ENCODE measurements at regions not wholly inside any gene's neighbourhood (a gene's known extent, or its start where the extent isn't known, plus 50 kb on each side); places are given as distances from the start of the nearest gene placed in this dataset.

DNA sequence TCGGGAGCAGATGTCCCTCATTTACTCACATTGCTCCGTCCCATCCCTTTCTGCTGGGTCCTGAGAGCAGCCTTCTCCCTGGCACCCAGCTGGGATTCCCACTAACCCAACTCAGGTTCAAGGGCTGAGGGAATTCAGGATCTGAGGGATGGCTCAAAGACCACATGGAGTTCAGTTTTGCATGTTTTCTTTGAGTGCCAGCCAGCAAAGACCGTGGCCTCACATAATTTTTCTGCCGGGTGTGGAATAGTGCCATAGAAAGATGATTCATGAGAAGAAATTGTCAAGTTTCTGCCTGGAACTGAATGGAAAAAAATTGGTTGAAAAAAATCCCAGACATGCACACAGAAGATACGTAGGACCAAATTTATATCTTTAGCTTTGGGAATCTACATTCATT, 168.6 kb downstream of the CD83 start:
- H3K4me3 ChIP-seq (ENCODE audit: insufficient read depth in 1 of 2, low read depth in 1 of 2, low read length in 2 of 2), result no peak overlapping the region
- H3K36me3 ChIP-seq (ENCODE audit: control insufficient read depth in 1 of 2, insufficient read depth in 2 of 2, low read depth in 1 of 2, low read length in 2 of 2), result no peaks in the 10 kb centered on the region
- no peak overlapping the region for H3K4me2 ChIP-seq (ENCODE audit: low read length, poor library complexity, severe bottlenecking)
- no peak overlapping the region for H2BK12ac ChIP-seq (ENCODE audit: low read length in 2 of 2)
- H3K9me3 ChIP-seq (ENCODE audit: control insufficient read depth, low read length), result no peaks in the 10 kb centered on the region
- H2BK5ac ChIP-seq (ENCODE audit: low read depth, low read length, poor library complexity, severe bottlenecking), result no peak overlapping the region
- 73% methylated on average over 4 of the region's 5 CpGs for WGBS
- H2AK5ac ChIP-seq (ENCODE audit: low read length, severe bottlenecking), result no peak overlapping the region
- no peak overlapping the region for H3K4ac ChIP-seq (ENCODE audit: low read depth in 1 of 2, low read length in 2 of 2)
- H3K27me3 ChIP-seq (ENCODE audit: control insufficient read depth in 1 of 2, insufficient read depth in 1 of 2, low read length in 2 of 2), result no peaks in the 10 kb centered on the region
- H3K14ac ChIP-seq (ENCODE audit: low read length in 2 of 2), result no peak overlapping the region
- no peak overlapping the region for H3K18ac ChIP-seq (ENCODE audit: low read depth in 1 of 2, low read length in 2 of 2)
- no peak overlapping the region for H3K9ac ChIP-seq (ENCODE audit: low read length)
- H2BK15ac ChIP-seq (ENCODE audit: low read depth, poor library complexity, severe bottlenecking), result no peak overlapping the region
- no peaks in the 10 kb centered on the region for H3K79me1 ChIP-seq (replicated peaks; ENCODE audit: low read length, poor library complexity, severe bottlenecking)
- no peak overlapping the region for H3K23ac ChIP-seq (ENCODE audit: low read length in 2 of 2)
- no peak overlapping the region for H2AFZ ChIP-seq (ENCODE audit: low read depth, low read length)
- peaks cover 2% of the 10 kb centered on the region for H3K4me1 ChIP-seq (ENCODE audit: control insufficient read depth, insufficient read depth, low read depth, low read length)
- no peak overlapping the region for H3K27ac ChIP-seq (ENCODE audit: low read length, poor library complexity, severe bottlenecking)
- no peak overlapping the region for H4K8ac ChIP-seq (ENCODE audit: low read length)
- no peak for DNase-seq
- no peak overlapping the region for H4K91ac ChIP-seq (ENCODE audit: low read length)
- no peak overlapping the region for H2BK120ac ChIP-seq (ENCODE audit: low read depth, low read length)

DNA sequence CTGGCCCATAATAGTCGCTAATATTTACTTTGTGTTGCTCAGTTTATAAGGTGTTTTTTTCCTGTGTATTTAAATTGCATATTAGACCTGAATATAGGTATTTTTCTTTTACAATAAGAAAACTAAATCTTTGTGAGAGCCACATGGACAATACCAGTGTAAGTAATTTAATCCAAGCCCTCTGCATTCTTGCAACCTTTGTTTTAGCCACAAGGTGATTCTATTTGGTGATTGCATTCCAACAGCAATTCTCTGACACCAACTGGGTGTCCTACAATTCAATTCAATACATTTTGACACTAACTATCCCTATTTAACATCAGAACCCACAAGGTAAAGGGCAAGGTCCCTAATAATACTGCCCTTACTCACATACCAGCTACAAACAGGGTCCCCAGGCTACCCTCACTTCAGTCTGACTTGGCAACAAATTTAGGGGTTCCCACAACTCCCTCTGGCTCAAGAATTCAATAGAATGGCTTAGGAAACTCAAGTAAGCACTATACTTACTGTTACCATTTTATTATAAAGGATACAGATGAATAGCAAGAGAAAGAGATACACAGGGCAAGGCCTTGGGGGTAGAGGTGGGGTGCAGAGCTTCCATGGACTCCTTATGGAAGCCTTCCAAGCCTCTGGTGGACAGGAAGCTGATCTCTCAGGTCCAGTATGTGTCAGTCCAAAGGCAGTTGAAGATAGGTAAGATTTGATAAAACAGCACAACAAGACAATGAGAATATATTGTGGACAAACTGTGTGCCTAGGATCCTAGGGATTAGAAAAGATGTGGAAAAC, 169.3 kb downstream of the CD83 start:
- H2AFZ ChIP-seq (ENCODE audit: low read depth, low read length), result no peak overlapping the region
- no peak overlapping the region for H3K4me3 ChIP-seq (ENCODE audit: insufficient read depth in 1 of 2, low read depth in 1 of 2, low read length in 2 of 2)
- no peaks in the 10 kb centered on the region for H3K27me3 ChIP-seq (ENCODE audit: control insufficient read depth in 1 of 2, insufficient read depth in 1 of 2, low read length in 2 of 2)
- H3K36me3 ChIP-seq (ENCODE audit: control insufficient read depth in 1 of 2, insufficient read depth in 2 of 2, low read depth in 1 of 2, low read length in 2 of 2), result no peaks in the 10 kb centered on the region
- no peak overlapping the region for H3K4me2 ChIP-seq (ENCODE audit: low read length, poor library complexity, severe bottlenecking)
- H3K4ac ChIP-seq (ENCODE audit: low read depth in 1 of 2, low read length in 2 of 2), result no peak overlapping the region
- H2BK12ac ChIP-seq (ENCODE audit: low read length in 2 of 2), result no peak overlapping the region
- DNase-seq, result no peak
- H3K9ac ChIP-seq (ENCODE audit: low read length), result no peak overlapping the region
- H3K23ac ChIP-seq (ENCODE audit: low read length in 2 of 2), result no peak overlapping the region
- no peaks in the 10 kb centered on the region for H3K79me1 ChIP-seq (replicated peaks; ENCODE audit: low read length, poor library complexity, severe bottlenecking)
- H3K9me3 ChIP-seq (ENCODE audit: control insufficient read depth, low read length), result no peaks in the 10 kb centered on the region
- H3K27ac ChIP-seq (ENCODE audit: low read length, poor library complexity, severe bottlenecking), result no peak overlapping the region
- H3K14ac ChIP-seq (ENCODE audit: low read length in 2 of 2), result no peak overlapping the region
- no CpG with 5 or more reads among the region's 1 CpG for WGBS
- H4K8ac ChIP-seq (ENCODE audit: low read length), result no peak overlapping the region
- H2BK120ac ChIP-seq (ENCODE audit: low read depth, low read length), result no peak overlapping the region
- H3K18ac ChIP-seq (ENCODE audit: low read depth in 1 of 2, low read length in 2 of 2), result no peak overlapping the region
- H2BK5ac ChIP-seq (ENCODE audit: low read depth, low read length, poor library complexity, severe bottlenecking), result no peak overlapping the region
- no peak overlapping the region for H2BK15ac ChIP-seq (ENCODE audit: low read depth, poor library complexity, severe bottlenecking)
- no peak overlapping the region for H4K91ac ChIP-seq (ENCODE audit: low read length)
- H3K4me1 ChIP-seq (ENCODE audit: control insufficient read depth, insufficient read depth, low read depth, low read length), result peaks cover 2% of the 10 kb centered on the region
- no peak overlapping the region for H2AK5ac ChIP-seq (ENCODE audit: low read length, severe bottlenecking)

DNA sequence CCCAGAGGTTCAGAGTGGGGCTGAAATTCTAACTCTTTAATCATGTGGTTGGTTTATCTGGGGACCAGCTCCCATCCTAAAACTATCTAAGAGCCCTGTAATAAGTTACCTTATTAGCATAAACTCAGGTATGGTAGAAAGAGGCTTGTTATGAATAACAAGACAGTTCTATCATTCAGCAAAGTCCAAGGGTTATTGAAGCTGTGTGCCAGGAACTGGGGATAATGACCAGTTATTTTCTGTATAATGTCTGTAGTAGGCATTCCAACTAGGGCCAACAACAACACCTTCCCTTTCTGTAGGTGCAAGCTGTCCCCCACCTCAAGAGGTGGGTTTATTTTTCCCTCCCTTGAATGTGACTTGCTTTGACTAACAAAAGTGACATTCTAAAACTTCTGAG, 170.1 kb downstream of the CD83 start:
- Histone ChIP-seq H2BK5ac (ENCODE audit: low read depth, low read length, poor library complexity, severe bottlenecking) (no peak overlapping the region), H2AK5ac (ENCODE audit: low read length, severe bottlenecking) (no peak overlapping the region), H3K23ac (ENCODE audit: low read length in 2 of 2) (no peak overlapping the region), H3K9me3 (ENCODE audit: control insufficient read depth, low read length) (no peaks in the 10 kb centered on the region), H3K14ac (ENCODE audit: low read length in 2 of 2) (no peak overlapping the region), H4K91ac (ENCODE audit: low read length) (no peak overlapping the region), H3K79me1 (replicated peaks; ENCODE audit: low read length, poor library complexity, severe bottlenecking) (no peaks in the 10 kb centered on the region), H2BK15ac (ENCODE audit: low read depth, poor library complexity, severe bottlenecking) (no peak overlapping the region), H3K18ac (ENCODE audit: low read depth in 1 of 2, low read length in 2 of 2) (no peak overlapping the region), H3K4ac (ENCODE audit: low read depth in 1 of 2, low read length in 2 of 2) (no peak overlapping the region), H3K36me3 (ENCODE audit: control insufficient read depth in 1 of 2, insufficient read depth in 2 of 2, low read depth in 1 of 2, low read length in 2 of 2) (no peaks in the 10 kb centered on the region), H2AFZ (ENCODE audit: low read depth, low read length) (no peak overlapping the region), H3K27me3 (ENCODE audit: control insufficient read depth in 1 of 2, insufficient read depth in 1 of 2, low read length in 2 of 2) (peaks cover 0 to 1% of the 10 kb centered on the region in 2 experiments), H3K4me1 (ENCODE audit: control insufficient read depth, insufficient read depth, low read depth, low read length) (peaks cover 2% of the 10 kb centered on the region), H3K4me3 (ENCODE audit: insufficient read depth in 1 of 2, low read depth in 1 of 2, low read length in 2 of 2) (no peak overlapping the region), H3K27ac (ENCODE audit: low read length, poor library complexity, severe bottlenecking) (no peak overlapping the region), H4K8ac (ENCODE audit: low read length) (no peak overlapping the region), H3K9ac (ENCODE audit: low read length) (no peak overlapping the region), H2BK12ac (ENCODE audit: low read length in 2 of 2) (no peak overlapping the region), H3K4me2 (ENCODE audit: low read length, poor library complexity, severe bottlenecking) (no peak overlapping the region), H2BK120ac (ENCODE audit: low read depth, low read length) (no peak overlapping the region)
- DNase-seq, result no peak

DNA sequence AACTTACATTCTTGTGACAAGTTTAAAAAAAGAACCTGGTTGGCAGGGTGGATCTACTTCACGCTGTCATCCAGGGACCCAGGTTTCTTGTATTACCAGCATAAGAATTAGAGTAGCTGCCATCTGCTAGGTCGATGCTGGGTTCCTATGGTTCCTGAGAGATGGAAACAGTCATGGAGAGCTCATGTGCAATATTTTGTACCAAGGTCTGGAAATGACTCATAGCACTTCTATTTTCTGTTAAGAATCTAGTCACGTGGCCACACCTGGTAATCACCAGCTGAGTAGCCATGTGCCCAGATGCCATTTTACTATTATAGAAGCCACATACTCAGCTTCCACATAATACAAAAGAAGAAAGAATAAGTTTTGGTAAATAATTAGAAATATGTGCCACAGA, 171.3 kb downstream of the CD83 start:
- Histone ChIP-seq H3K4me2 (ENCODE audit: low read length, poor library complexity, severe bottlenecking) (no peak overlapping the region), H3K4ac (ENCODE audit: low read depth in 1 of 2, low read length in 2 of 2) (no peak overlapping the region), H2AFZ (ENCODE audit: low read depth, low read length) (no peak overlapping the region), H3K27me3 (ENCODE audit: control insufficient read depth in 1 of 2, insufficient read depth in 1 of 2, low read length in 2 of 2) (peaks cover 4 to 5% of the 10 kb centered on the region in 2 experiments), H3K4me1 (ENCODE audit: control insufficient read depth, insufficient read depth, low read depth, low read length) (peaks cover 2% of the 10 kb centered on the region), H2BK12ac (ENCODE audit: low read length in 2 of 2) (no peak overlapping the region), H4K91ac (ENCODE audit: low read length) (no peak overlapping the region), H3K79me1 (replicated peaks; ENCODE audit: low read length, poor library complexity, severe bottlenecking) (no peaks in the 10 kb centered on the region), H2AK5ac (ENCODE audit: low read length, severe bottlenecking) (no peak overlapping the region), H4K8ac (ENCODE audit: low read length) (no peak overlapping the region), H2BK5ac (ENCODE audit: low read depth, low read length, poor library complexity, severe bottlenecking) (no peak overlapping the region), H3K18ac (ENCODE audit: low read depth in 1 of 2, low read length in 2 of 2) (no peak overlapping the region), H3K4me3 (ENCODE audit: insufficient read depth in 1 of 2, low read depth in 1 of 2, low read length in 2 of 2) (no peak overlapping the region), H2BK120ac (ENCODE audit: low read depth, low read length) (no peak overlapping the region), H3K27ac (ENCODE audit: low read length, poor library complexity, severe bottlenecking) (no peak overlapping the region), H2BK15ac (ENCODE audit: low read depth, poor library complexity, severe bottlenecking) (no peak overlapping the region), H3K9me3 (ENCODE audit: control insufficient read depth, low read length) (no peaks in the 10 kb centered on the region), H3K9ac (ENCODE audit: low read length) (no peak overlapping the region), H3K36me3 (ENCODE audit: control insufficient read depth in 1 of 2, insufficient read depth in 2 of 2, low read depth in 1 of 2, low read length in 2 of 2) (no peaks in the 10 kb centered on the region), H3K23ac (ENCODE audit: low read length in 2 of 2) (no peak overlapping the region), H3K14ac (ENCODE audit: low read length in 2 of 2) (no peak overlapping the region)
- no peak for DNase-seq
- 88% methylated on average over 2 of the region's 3 CpGs for WGBS

All from mesenchymal stem cell (in vitro differentiated cells and primary cell).